Neural crest cell (in vitro differentiated cells): ENCODE measurements at regions not wholly inside any gene's neighbourhood (a gene's known extent, or its start where the extent isn't known, plus 50 kb on each side); places are given as distances from the start of the nearest gene placed in this dataset.

ENCODE experiments used
- DNase-seq: peaks from one replicate; pipeline ENCODE4 v3.0.0; 2021; ENCODE audit warnings: low read depth, mixed read lengths, low spot score
- H3K27ac Mint-ChIP-seq: one replicate; pipeline ENCODE4 v1.8.0; 2021; ENCODE audit warnings: mild to moderate bottlenecking, mixed read lengths; ENCODE audit not compliant: unreplicated experiment
- H3K27me3 Mint-ChIP-seq: 2 replicates; pipeline ENCODE4 v1.8.0; 2021; ENCODE audit warnings: low read depth, mild to moderate bottlenecking, mixed read lengths
- H3K36me3 Mint-ChIP-seq: 2 replicates; pipeline ENCODE4 v1.8.0; 2021; ENCODE audit warnings: low read depth, mild to moderate bottlenecking, mixed read lengths
- H3K4me1 Mint-ChIP-seq: 2 replicates; pipeline ENCODE4 v1.8.0; 2021; ENCODE audit warnings: mixed read lengths
- H3K4me3 Mint-ChIP-seq: one replicate; pipeline ENCODE4 v1.8.0; 2021; ENCODE audit warnings: mild to moderate bottlenecking, mixed read lengths
- H3K9me3 Mint-ChIP-seq: 2 replicates; pipeline ENCODE4 v1.8.0; 2021; ENCODE audit warnings: mixed read lengths
- TF ChIP-seq, protein P1 (sequence below): fragments of 200-600 bp; sonication (generic); conservative IDR thresholded peaks from 2 replicates; pipeline ENCODE4 v1.5.0; 2021; ENCODE audit warnings: antibody characterized with exemption, mild to moderate bottlenecking

DNA sequence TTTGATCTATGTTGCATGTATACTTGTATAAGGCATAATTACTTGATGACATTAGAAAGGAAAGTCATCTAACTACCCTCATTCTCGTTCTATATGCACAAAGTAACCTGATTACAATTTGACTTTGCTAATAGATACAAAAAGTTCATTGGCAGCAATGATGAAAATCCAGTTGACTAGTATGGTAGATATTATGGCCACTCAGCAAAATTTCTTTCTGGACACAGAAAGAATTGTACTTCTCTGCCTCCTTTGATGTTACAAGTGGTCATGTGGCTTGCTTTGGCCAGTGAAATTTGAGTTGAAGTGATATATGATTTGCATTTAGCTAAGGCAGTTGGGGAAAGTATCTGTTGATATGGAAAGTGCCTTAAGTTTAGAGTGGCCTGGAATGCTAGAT lies 723.7 kb upstream of the ARRDC3 start:
- Mint-ChIP-seq H3K4me3 (no peak overlapping the region), H3K36me3 (no peaks in the 10 kb centered on the region), H3K4me1 (no peaks in the 10 kb centered on the region), H3K27ac (no peak overlapping the region), H3K27me3 (no peaks in the 10 kb centered on the region), H3K9me3 (peaks cover 5% of the 10 kb centered on the region)
- DNase-seq, result no peak
- TF ChIP-seq, protein P1, sequence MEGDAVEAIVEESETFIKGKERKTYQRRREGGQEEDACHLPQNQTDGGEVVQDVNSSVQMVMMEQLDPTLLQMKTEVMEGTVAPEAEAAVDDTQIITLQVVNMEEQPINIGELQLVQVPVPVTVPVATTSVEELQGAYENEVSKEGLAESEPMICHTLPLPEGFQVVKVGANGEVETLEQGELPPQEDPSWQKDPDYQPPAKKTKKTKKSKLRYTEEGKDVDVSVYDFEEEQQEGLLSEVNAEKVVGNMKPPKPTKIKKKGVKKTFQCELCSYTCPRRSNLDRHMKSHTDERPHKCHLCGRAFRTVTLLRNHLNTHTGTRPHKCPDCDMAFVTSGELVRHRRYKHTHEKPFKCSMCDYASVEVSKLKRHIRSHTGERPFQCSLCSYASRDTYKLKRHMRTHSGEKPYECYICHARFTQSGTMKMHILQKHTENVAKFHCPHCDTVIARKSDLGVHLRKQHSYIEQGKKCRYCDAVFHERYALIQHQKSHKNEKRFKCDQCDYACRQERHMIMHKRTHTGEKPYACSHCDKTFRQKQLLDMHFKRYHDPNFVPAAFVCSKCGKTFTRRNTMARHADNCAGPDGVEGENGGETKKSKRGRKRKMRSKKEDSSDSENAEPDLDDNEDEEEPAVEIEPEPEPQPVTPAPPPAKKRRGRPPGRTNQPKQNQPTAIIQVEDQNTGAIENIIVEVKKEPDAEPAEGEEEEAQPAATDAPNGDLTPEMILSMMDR, result no peak

DNA sequence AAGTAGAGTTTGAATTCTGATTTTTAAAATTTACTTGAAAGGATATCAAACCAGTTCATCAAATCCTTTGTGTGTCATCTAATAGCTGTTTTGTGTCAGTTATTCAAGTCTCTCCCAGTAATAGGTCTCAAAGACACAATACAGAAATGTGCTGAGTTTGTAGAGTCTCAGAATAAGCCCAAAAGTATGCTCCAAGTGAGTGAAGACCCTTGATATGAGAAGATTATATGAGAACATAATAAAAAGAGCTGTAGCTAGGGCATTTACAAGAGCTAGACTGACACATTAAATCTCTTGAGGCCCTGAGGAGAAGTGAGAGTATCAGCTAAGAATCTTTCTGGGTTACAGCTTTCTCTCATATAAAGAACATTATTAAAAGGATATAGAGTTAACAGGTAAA lies 721.0 kb upstream of the ARRDC3 start:
- no peaks in the 10 kb centered on the region for H3K36me3 Mint-ChIP-seq

DNA sequence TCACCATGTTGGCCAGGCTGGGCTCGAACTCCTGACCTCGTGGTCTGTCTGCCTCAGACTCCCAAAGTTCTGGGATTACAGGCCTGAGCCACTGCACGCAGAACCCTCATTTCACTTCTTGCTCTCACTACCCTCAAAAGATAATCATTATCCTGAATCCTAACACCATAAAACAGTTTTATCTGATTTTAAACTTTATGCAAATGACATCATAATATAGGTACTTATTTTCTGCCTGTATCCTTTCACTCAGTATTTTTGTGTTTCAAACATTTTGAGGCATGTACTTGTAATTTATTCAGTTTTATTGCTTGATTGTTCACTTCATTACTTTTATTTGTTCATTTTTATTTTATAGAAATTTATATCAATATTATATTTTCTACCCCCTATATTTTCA lies 719.2 kb upstream of the ARRDC3 start:
- Mint-ChIP-seq H3K27me3 (no peaks in the 10 kb centered on the region), H3K9me3 (peaks cover 7% of the 10 kb centered on the region), H3K4me1 (no peaks in the 10 kb centered on the region), H3K4me3 (no peak overlapping the region), H3K27ac (no peak overlapping the region), H3K36me3 (no peaks in the 10 kb centered on the region)
- DNase-seq, result no peak
- TF ChIP-seq, protein P1, result no peak

More for the DNA sequence above, 721.0 kb upstream of the ARRDC3 start:
- Mint-ChIP-seq H3K4me1 (no peaks in the 10 kb centered on the region), H3K27ac (no peak overlapping the region), H3K9me3 (peaks cover 7% of the 10 kb centered on the region), H3K27me3 (no peaks in the 10 kb centered on the region), H3K4me3 (no peak overlapping the region)
- TF ChIP-seq, protein P1, result no peak
- DNase-seq, result no peak

DNA sequence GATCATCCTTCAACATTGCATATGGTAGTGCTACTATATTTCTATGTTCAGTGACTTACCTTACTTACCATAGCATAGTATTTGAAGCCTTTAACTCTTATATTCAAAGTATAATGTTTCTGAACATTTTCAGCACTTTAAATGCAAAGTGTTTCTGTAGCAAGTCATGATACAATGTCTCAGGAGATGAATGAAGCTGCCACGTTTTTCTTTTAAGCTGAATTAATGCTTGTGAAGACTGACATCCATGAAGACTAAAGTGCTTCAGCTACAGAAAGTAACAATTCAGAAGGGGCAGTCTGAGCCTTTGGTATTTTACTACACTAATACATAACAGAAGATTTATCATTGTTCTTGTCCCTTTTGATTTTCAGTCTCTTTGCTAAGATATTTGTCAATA lies 709.1 kb upstream of the ARRDC3 start:
- peaks cover 7% of the 10 kb centered on the region for H3K9me3 Mint-ChIP-seq
- DNase-seq, result no peak
- H3K27ac Mint-ChIP-seq, result no peak overlapping the region
- H3K36me3 Mint-ChIP-seq, result no peaks in the 10 kb centered on the region
- no peaks in the 10 kb centered on the region for H3K4me1 Mint-ChIP-seq
- no peak overlapping the region for H3K4me3 Mint-ChIP-seq
- H3K27me3 Mint-ChIP-seq, result no peaks in the 10 kb centered on the region
- TF ChIP-seq, protein P1, result no peak

DNA sequence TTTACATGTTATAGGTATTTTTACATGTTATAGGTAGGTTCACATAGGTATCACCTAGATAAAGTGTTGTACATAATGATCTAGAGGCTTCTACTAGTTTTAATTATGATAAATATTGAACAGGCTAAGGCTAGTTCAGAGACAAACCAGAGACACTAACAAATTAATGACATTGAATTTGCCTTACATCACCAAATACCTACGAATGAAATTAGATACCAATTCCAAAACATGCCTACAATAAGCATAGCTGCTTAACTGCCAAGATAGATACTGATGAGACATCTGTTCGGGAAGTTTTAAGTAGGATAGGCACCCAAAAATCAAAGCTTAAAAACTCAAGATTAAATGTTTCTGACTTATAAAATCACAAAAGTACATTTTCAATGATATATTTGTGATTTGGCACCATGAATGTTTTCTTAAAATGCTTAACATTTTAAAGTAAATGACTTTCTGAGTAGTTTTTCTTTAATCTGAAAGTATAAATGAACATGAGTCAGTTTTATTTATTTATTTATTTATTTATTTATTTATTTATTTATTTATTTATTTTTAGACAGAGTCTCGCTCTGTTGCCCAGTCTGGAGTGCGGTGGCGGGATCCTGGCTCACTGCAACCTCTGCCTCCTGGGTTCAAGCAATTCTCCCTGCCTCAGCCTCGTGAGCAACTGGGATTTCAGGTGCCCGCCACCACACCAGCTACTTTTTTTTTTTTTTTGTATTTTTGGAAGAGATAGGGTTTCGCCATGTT lies 703.1 kb upstream of the ARRDC3 start:
- H3K27me3 Mint-ChIP-seq, result no peaks in the 10 kb centered on the region
- H3K4me3 Mint-ChIP-seq, result no peak overlapping the region
- no peaks in the 10 kb centered on the region for H3K9me3 Mint-ChIP-seq
- no peaks in the 10 kb centered on the region for H3K4me1 Mint-ChIP-seq
- no peaks in the 10 kb centered on the region for H3K36me3 Mint-ChIP-seq
- no peak overlapping the region for H3K27ac Mint-ChIP-seq
- TF ChIP-seq, protein P1, result no peak
- DNase-seq, result no peak
